HG02759 (cell line): ENCODE measurements at regions not wholly inside any gene's neighbourhood (a gene's known extent, or its start where the extent isn't known, plus 50 kb on each side); places are given as distances from the start of the nearest gene placed in this dataset.
"Not testable (repeated sequence)": the region's sequence is repeated elsewhere in the genome, so short reads cannot be mapped to it uniquely, and the experiment has no call there.

ENCODE experiments used
- ATAC-seq: cut with Tn5 transposase; IDR thresholded peaks from one replicate; pipeline ENCODE4 v1.9.1; 2021; ENCODE audit warnings: mild to moderate bottlenecking, moderate library complexity; ENCODE audit not compliant: unreplicated experiment

DNA sequence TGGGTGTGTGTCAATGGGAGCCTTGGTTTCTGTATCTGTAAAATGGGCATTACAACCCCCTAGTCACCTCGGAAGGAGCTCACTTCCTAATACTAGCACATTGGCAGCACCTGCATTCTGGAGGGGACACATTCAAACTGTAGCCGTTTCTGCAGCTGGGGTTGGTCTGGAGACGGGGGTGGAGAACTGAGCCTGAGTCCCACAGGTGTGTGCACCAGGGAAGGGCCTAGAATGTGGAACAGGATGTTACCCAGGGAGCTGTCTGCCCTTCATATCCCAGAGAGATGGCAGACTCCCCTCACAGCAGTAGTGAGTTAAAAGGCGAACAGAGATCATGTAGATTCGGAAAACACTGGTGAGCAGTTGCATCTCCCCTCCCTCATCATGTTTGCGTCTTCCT lies 272.8 kb upstream of the ZNF32 start:
- ATAC-seq: no peak

DNA sequence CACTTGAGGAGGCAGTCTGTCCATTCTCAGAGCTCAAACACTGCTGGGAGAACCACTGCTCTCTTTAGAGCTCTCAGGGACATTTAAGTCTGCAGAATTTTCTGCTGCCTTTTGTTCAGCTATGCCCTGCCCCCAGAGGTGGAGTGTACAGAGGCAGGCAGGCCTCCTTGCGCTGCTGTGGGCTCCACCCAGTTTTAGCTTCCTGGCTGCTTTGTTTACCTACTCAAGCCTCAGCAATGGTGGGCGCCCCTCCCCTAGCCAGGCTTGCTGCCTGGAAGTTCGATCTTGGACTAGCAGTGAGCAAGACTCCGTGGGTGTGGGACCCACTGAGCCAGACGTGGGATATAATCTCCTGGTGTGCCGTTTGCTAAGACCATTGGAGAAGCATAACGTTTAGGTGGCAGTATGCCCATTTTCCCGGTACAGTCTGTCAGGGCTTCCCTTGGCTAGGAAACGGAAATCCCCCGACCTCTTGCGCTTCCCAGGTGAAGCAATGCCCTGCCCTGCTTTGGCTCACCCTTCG lies 271.6 kb upstream of the ZNF32 start:
- not testable (repeated sequence) for ATAC-seq

DNA sequence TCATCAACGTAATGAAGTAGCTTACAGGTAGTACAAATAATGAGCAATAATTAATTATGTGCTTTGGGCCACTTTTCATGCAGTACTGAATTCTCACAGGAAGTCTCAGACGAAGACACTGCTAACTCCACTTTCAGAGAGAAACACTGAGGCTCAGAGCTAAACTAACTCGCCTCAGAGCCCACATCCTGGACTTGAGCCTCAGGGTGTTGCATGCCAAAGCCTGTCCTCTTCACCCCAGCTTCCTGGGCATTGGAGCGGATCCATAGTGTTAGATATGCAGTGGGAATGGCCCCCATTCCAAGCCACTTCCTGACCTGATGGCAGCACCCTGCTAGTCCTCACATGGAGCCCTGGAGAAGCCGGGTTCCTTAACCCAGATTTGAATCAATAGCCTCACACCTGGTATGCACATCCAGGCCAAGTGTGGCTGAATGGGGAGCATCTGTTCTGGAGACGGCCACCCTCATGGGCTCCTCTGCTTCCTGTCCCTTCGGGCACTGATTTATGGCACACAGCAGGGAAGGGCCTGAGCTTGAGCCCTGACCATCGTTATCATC lies 265.1 kb upstream of the ZNF32 start:
- ATAC-seq: no peak

DNA sequence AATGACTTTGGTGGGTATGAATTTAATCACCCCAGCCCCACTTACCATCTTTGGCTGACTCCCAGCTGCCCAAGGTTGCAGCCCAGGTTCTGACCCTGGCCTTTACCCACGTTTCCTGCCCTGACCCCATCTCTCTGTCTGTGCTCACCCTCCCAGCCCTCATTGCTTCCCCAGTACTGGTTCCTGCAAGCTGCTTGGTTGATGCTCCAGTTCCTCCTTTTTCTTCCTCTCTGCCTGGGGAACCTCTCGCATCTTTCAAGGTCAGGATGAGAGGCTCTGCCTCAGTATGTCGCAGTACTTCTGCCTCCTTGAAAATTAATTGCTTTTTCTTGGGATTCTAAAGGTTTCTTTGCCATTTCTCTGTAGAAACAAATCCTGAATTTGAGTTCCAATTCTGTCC lies 263.8 kb upstream of the ZNF32 start:
- no peak for ATAC-seq

DNA sequence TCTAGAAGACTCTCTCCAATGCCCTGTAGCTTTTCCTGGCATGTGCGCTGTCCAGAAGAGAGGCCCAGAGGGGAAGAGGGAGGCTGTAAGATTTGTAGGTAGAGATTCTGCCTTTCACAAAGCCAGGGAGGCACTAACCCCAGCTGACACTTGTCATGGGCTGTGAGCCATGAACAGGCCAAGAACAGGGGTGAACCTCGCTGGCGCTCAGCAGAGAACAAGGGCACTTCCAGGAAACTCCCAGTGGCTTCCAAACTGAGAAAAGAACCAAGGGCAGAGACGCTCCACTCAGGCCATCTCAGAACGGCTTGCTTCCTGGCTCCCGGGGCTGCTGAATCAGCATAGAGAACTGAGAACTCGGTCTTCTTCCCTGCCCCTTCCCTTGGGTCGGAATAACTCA lies 257.8 kb upstream of the ZNF32 start:
- no peak for ATAC-seq

DNA sequence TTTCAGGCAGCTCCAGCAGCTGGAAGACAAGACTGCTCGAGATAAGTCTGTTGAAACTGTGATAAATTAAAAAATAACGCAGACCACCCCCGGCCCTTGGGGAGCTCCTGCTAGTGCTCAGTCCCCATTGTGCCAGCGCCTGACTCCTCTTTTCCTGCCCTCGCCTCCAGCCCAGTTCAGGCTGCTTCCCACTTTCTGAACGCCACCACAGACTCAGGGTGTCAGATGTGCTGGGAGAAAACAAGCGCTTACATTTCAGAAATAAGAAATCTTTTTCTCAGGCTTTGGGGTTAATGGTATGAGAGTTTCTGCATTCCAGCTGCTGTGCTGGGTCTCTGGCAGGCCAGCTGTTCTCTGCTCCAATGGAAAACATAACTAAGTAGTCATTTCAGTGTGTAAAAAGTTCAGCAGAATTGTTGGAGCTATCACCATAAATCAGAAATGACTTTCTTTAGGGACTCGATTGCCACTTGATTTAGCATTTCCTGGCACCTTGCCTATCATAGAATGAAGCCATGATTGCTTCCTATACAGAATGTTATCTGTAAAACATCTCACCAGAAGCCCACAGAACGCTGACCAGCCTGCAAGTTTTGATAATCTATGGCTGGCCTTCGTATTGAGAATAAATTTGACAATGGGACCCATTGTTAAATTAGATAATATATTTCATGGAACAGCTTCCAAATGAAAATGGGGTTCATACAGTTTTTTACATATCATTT lies 257.0 kb upstream of the ZNF32 start:
- no peak for ATAC-seq

DNA sequence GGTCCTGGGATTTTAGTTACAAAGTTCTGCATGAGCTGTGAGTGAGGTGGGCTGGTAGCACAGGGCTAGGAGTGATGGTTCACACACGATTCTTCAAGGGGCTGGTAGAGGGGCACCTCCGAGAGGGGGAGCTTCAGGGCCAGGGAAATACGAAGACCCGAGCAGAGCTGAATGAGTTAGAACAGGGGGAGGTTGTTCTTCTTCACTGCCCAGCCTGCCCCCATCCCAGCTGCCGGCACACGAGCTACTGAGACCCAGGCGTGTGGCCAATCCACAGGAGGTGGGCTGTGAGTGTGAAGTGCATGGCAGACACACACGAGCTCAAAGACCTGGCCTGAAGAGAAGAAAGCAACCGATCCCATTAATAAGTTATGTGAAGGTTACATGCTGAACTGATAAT lies 256.2 kb upstream of the ZNF32 start:
- ATAC-seq: no peak

DNA sequence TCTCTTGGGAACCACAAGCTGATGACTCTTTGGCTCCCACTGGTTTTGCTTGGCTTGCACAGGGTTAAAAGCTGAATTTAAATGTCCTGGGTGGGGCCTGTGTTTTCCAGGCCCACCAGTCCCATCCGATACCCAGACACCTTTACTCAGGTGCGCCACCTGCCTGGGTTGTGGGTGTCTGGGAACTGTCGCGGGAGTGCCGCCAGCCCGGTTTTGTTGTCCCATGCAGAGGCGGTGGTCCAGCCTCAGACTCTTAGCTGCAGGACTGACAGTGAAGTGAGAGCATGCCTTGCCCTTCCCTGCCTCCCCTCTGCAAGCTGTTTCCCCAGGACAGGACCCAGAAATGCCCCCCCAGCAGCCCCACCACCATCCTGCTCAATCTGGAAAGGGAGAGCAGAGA lies 255.6 kb upstream of the ZNF32 start:
- no peak for ATAC-seq

DNA sequence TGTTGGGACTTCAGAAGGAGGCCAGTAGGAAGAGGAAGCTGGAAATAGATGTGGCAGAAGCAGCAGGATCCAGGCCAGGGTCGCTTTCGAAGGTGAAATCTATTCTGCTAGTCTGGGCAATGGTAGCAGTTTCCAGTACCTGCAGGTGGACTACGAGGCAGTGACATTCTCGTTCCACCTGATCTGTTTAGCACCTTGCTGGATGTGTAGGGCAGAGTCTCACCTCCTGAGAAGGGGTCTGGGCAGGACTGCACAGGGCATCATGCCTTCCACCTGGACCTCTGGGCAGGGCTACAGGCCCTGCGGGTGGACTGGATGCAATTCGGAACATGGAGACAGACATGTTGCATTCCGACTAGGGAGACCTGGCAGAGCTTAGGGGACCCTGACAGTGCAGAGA lies 254.8 kb upstream of the ZNF32 start:
- ATAC-seq: no peak

DNA sequence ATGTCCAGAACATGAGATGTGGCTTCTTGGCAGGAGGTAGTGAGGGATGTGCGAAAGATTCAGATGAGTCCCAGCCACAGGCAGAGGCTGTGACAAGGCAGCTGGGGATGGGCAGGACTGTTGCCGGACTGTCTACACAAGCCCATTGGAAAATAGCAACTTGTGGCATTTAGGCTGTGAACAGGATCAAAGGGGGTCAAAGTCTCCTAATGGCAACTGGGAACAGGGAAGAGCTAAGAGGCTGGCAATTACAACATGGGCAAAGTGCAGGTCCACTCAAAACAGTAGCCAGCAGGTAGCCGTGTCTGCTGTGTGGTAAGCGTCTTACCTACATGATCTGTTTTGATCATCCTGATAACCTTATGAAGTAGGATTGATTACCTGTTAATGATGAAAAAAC lies 254.2 kb upstream of the ZNF32 start:
- ATAC-seq: no peak

DNA sequence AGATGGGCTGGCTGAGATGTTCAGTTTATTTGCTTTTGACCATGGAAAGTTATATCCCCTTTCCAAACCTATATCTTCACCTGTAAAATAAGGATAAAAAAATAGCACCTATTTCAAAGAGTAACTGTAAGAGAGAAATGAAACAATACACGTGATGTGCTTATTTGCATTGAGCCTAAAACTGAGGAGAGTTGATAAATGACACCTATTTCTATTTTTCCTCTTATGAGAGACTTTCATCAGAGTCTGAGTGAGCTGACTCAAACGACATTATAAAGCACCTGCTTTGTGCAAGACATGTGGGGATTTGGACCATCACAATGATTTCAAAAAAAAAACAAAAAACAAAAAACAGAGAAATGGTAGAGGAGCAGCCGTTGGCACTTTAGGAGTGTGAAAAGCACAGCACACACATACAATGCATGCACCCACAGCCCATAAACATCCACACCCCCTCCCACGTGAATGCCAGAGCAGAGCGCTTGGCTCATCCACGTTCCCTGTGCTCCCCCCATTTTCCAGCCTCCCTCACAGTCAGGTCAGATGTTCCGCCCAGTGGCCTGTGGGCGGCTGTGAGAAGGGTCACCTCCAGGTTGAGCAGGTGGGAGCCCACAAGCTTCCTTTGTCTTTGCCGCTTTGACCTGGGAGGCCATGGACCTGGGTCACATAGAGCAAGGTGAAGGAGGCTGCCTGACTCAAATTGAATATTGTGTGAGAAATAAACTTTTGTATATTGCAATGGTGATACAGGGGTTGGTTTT lies 253.2 kb upstream of the ZNF32 start:
- ATAC-seq: no peak

DNA sequence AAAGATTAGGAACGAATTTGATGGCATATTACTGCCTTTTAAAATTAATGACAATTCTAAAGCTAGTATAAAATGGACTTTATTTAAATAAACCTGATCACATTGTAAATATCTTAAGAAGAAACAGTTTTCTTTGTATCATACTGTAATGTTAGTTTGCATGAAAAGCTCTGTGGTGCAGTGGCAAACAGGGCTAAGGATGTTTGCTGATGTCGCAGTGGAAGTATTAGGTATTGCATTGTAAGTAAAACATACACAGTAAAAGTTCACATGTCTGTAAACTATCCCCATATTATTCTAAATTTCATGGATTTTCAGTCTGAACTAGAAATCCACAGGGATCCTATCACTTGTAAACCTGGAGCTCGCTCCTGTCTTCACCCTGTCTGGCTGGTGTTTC lies 252.6 kb upstream of the ZNF32 start:
- ATAC-seq: no peak

DNA sequence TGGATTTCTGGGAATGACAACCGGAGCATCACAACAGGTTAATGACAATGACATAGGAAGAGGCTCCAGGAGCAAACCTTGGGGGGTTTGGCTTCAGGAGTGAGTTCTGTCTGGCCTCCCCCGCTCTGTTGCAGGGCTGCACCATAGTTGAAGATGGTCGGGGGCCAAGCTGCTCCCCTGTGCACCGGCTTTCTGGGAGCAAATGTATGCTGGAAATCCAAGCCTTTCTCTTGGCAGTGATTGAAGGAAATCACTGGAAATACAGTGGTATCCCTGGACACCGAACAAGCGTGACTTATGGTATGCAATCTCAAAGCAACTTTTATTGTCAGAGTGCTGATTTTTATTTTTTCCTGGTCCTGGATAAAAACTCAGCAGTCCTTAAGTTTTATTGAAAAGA lies 251.9 kb upstream of the ZNF32 start:
- no peak for ATAC-seq

DNA sequence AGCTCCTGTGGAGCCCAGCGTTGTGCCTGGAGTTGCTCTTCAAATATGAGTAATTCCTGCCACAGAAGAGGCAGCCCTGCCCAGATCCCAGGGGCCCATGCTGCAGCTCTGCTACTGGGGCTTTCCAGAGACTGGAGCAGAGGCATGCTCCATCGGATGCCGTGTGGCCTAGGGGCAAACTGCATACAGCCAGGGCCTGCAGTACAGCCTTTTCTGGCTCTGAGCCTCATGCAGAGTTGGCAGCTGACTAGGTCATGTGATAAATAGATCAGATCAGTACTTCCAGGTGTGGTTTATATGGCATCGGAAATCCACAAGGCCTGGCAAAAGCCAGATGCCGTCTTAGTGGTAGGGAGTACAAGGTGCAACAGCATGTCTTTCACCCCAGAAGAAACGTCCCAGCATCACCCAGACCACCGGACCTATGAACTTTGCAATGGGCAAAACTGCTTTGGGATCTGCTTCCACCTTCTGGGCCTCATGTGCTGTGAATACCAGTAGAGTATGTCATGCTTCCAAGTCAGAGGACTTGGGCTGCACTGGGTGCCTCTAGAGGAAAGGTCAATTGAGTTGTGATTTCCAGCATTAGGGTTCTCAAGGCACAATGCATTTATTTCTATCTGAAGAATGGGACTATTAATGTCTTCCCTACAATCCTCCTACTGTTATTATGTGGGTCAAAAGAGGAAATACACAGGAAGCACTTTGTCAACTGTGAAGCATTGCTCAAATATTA lies 250.7 kb upstream of the ZNF32 start:
- no peak for ATAC-seq

DNA sequence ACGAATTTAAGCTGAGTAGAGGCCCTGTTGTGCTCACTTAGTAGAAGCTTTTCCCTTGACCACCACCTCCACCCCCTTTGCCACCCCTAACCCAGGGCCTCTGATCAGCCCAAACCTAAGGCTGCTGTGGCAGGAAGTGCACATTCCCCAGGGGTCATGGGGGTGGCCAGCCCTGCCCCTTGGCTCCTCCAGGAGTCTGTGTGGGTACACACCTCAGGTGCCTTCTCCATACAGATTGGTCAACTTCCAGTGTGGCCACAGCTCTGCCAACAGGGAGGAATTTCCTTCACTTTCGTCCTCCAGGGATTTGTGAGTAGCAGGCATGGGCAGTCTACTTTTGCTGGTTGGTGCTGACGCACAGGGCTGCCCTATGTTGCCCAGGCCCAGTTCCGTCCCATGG lies 249.9 kb upstream of the ZNF32 start:
- ATAC-seq: no peak

DNA sequence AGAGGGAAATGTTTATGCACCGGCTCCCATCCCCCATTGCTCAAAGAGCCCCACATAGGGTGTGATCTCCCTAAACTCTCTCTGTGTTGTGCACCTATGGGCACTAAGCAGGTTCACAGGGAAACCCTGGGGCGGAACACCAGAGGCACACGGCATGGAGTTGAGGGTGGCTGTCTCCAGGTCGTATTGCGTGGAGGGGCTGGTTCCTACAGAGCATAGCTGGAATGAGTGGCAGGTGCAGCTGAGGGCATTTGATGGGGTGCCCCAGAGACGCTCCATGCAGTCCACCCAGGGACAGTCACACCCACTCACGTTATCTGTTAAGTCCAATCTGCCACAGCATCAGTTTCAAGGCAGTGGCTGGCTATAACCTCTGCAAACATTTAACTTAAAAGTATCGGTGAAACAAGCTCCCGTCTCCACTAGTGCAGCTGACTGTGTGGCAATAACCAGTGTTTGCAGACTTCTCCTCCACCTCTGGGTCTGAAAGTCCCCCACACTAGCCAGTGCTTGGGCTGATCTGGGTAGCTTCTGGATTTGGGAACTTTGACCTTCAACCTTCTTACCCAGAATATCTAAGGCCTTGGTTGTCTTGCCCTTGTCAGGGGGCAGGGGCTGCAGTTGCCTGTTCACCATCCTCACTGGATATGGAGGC lies 249.2 kb upstream of the ZNF32 start:
- ATAC-seq: no peak

DNA sequence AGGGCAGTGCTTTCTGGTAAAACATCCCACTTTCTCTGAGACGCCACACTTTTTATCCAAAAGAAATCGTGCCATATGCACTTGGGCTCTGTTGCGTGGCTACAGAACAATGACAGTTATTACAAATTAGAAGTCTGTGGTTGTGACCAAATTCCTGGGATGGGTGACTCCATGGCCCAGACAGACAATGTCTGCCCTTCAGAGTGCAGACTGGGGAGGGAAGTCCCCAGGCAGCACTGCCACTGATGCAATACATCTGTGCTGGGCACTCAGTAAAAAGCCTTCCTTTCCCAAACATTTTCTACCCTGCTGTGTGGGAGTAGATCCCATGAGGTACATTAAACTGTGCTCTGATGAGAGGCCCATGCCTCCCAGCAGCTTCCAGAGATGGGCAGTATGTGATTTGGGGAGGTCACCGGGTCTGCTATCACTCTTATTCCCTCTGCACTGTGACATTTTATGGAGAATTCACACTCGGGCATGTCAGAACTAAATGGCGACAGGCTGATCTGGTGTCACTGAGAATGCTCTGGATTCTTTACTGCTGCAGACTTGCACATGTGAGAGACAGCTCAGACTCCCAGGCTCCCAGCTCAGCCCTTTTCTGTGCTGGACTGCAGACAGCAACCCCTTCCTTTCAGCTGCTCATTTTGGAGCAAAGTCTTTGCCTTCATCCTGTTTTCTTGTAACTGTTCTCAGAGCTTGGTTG lies 243.5 kb upstream of the ZNF32 start:
- no peak for ATAC-seq

DNA sequence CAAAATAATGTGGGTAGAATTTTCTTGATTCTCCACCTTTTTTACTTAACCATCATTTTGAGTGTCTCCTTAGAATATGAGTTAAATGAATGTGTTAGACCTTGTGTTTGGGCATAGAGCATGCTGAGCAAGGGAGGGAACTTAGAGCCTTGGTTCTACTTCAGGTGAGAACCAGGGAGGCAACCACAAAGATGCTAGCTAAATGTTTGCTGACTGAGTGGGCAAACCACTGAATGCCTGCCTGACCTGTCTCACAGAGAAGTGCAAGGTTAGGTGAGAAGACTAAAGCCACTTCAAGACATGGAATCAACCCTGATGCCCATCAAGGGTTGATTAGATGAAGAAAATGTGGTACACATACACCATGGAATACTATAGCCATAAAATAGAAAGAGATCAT lies 242.6 kb upstream of the ZNF32 start:
- ATAC-seq: no peak

DNA sequence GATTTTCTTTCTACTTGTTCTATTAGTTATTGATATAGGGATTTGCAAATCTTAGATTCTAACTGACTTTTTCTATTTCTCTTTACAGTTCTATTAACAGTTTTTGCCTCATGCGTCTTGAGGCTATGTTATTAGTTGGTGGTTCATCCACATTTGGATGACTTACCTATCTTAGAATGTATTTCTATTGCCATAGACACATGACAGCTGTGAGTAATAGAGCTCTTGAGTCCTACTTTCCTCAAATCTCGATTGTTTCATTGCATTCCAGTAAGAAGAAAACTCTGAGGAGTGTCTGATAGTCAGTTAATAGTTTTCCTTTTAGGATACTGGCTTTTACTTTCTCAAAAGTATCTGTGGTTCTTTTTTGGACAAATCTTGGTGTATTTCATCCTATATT lies 241.4 kb upstream of the ZNF32 start:
- no peak for ATAC-seq

DNA sequence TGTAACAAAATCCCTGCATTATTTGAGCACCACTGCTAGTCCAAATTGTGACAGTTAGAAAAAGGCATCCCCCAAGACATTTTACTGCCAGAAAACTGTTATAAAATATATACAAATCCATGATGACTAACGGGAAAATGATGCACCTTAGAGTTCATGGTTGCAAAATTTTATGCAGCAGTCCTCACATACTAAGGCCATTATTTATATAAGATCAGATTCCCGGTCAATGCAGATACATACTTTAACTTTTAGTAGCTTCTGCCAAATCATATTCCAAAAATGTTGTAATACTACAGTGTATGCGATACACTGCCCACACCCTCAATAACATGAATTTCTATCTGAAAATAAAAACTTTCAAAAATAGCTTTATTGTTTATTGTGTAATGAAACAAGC lies 239.9 kb upstream of the ZNF32 start:
- ATAC-seq: no peak
